ENCODE measurements at regions not wholly inside any gene's neighbourhood (a gene's known extent, or its start where the extent isn't known, plus 50 kb on each side); places are given as distances from the start of the nearest gene placed in this dataset.

DNA sequence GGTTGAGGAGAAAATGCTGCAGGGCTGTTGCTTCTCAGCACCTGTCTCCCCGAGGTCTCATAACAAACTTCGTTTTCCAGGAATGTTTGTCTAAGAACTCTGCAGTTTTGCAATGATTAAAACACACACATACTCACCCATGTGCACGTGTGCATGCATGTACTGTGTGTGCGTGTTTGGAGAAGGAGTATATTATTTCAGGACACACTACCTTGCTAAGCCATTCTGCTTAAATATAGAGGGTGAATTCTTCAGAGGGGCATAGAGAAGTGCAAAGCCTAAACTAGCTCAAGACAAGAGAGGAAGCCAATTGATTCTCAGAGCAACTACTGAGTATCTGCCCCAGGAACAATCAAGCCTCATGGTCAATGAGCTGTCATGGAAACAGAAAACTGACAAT, 298.4 kb upstream of the MGMT start:
- no peak overlapping the region for H3K4me2 ChIP-seq (ENCODE audit: low read depth, low read length, poor library complexity, severe bottlenecking)
- DNase-seq, result no peak
- no peak overlapping the region for H2AFZ ChIP-seq (ENCODE audit: low read length)
- no peaks in the 10 kb centered on the region for H3K9me2 ChIP-seq (replicated peaks; ENCODE audit: insufficient read depth, low read length)
- H3K4me1 ChIP-seq (ENCODE audit: low read length), result no peaks in the 10 kb centered on the region
- H3K36me3 ChIP-seq (ENCODE audit: insufficient read depth, low read length), result no peaks in the 10 kb centered on the region
- no peaks in the 10 kb centered on the region for H3K9me3 ChIP-seq (ENCODE audit: low read length)
- H3K27me3 ChIP-seq (ENCODE audit: low read length), result 0 out of 2 replicates have a peak, but pooled peaks cover 3% of the 10 kb centered on the region
- no peak overlapping the region for H3K27ac ChIP-seq (ENCODE audit: low read length)
- H3K79me2 ChIP-seq (ENCODE audit: low read length), result no peaks in the 10 kb centered on the region
- no peaks in the 10 kb centered on the region for H4K20me1 ChIP-seq (ENCODE audit: insufficient read depth, low read depth, low read length)
- H3K9ac ChIP-seq (ENCODE audit: low read length), result no peak overlapping the region
- no peak overlapping the region for H3K4me3 ChIP-seq (ENCODE audit: low read length)

DNA sequence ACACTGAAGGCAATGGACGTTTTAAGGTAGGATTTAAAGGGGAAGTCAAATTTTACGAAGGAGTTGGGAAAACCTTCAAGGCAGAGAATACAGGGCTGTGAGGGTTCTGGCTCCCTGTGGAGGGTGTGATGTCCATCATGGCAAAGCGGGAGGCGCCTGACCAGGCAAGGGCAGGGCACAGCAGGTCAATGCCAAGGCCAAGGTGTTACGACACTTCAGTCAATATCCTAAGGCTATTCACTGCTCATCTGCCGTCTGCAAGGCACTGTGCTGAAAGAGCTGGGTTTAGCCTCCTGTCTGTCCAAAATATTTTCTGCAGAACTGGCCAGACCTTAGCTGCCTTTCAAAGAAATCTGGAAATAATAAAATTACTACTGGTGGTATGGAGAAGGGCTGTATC, 297.9 kb upstream of the MGMT start:
- H3K27ac ChIP-seq (ENCODE audit: low read length), result no peak overlapping the region
- H3K9ac ChIP-seq (ENCODE audit: low read length), result no peak overlapping the region
- 0 out of 2 replicates have a peak, but pooled peaks cover 3% of the 10 kb centered on the region for H3K27me3 ChIP-seq (ENCODE audit: low read length)
- H3K9me2 ChIP-seq (replicated peaks; ENCODE audit: insufficient read depth, low read length), result no peaks in the 10 kb centered on the region
- H3K79me2 ChIP-seq (ENCODE audit: low read length), result no peaks in the 10 kb centered on the region
- no peak overlapping the region for H3K4me2 ChIP-seq (ENCODE audit: low read depth, low read length, poor library complexity, severe bottlenecking)
- H3K4me1 ChIP-seq (ENCODE audit: low read length), result no peaks in the 10 kb centered on the region
- no peaks in the 10 kb centered on the region for H3K9me3 ChIP-seq (ENCODE audit: low read length)
- no peaks in the 10 kb centered on the region for H3K36me3 ChIP-seq (ENCODE audit: insufficient read depth, low read length)
- H3K4me3 ChIP-seq (ENCODE audit: low read length), result no peak overlapping the region
- H2AFZ ChIP-seq (ENCODE audit: low read length), result no peak overlapping the region
- no peaks in the 10 kb centered on the region for H4K20me1 ChIP-seq (ENCODE audit: insufficient read depth, low read depth, low read length)
- DNase-seq, result no peak

DNA sequence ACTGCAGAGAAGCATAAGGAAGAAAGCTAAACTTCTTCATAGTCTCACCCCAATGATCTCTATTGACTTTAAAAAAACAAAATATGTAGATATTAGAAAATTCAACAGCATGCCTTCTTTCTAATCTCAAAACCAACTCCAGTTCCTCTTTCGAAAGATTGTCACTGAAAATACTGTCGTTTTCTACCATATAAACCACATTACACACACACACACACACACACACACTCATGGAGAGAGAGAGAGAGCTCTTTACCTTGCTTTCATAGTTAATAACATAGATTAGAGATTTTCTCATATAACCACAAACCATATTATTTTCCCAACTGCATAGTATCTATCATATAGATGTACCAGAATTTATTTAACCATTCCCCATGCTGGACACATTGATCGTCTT, 296.2 kb upstream of the MGMT start:
- Histone ChIP-seq H3K9me3 (ENCODE audit: low read length) (no peaks in the 10 kb centered on the region), H3K79me2 (ENCODE audit: low read length) (no peaks in the 10 kb centered on the region), H3K36me3 (ENCODE audit: insufficient read depth, low read length) (no peaks in the 10 kb centered on the region), H2AFZ (ENCODE audit: low read length) (no peak overlapping the region), H3K4me3 (ENCODE audit: low read length) (no peak overlapping the region), H4K20me1 (ENCODE audit: insufficient read depth, low read depth, low read length) (no peaks in the 10 kb centered on the region), H3K4me1 (ENCODE audit: low read length) (no peaks in the 10 kb centered on the region), H3K27ac (ENCODE audit: low read length) (no peak overlapping the region), H3K9ac (ENCODE audit: low read length) (no peak overlapping the region), H3K4me2 (ENCODE audit: low read depth, low read length, poor library complexity, severe bottlenecking) (no peak overlapping the region), H3K27me3 (ENCODE audit: low read length) (0 out of 2 replicates have a peak, but pooled peaks cover 3% of the 10 kb centered on the region), H3K9me2 (replicated peaks; ENCODE audit: insufficient read depth, low read length) (no peaks in the 10 kb centered on the region)
- no peak for DNase-seq

DNA sequence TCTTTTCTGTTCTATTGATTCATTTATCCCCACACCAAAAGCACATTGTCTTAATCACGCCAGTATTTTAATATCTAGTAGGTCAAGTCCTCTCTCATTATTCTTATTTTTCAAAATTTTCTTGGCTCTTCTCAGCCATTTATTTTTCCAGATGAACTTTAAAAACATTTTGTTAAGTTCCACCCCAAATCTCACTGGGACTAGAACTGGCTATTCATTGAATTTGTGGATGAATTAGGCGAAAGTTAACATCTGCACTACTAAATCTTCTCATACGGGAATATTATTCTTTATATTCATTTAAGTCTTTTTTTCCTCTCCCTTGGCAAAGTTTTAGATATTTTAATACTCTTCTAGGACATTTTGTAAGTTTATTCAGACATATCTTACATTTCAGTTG, 295.2 kb upstream of the MGMT start:
- Histone ChIP-seq H4K20me1 (ENCODE audit: insufficient read depth, low read depth, low read length) (no peaks in the 10 kb centered on the region), H3K4me3 (ENCODE audit: low read length) (no peak overlapping the region), H3K9me3 (ENCODE audit: low read length) (no peaks in the 10 kb centered on the region), H3K27ac (ENCODE audit: low read length) (no peak overlapping the region), H3K9me2 (replicated peaks; ENCODE audit: insufficient read depth, low read length) (no peaks in the 10 kb centered on the region), H3K9ac (ENCODE audit: low read length) (no peak overlapping the region), H3K4me1 (ENCODE audit: low read length) (no peaks in the 10 kb centered on the region), H3K36me3 (ENCODE audit: insufficient read depth, low read length) (no peaks in the 10 kb centered on the region), H3K27me3 (ENCODE audit: low read length) (0 out of 2 replicates have a peak, but pooled peaks cover 3% of the 10 kb centered on the region), H2AFZ (ENCODE audit: low read length) (no peak overlapping the region), H3K79me2 (ENCODE audit: low read length) (no peaks in the 10 kb centered on the region), H3K4me2 (ENCODE audit: low read depth, low read length, poor library complexity, severe bottlenecking) (no peak overlapping the region)
- DNase-seq, result no peak

DNA sequence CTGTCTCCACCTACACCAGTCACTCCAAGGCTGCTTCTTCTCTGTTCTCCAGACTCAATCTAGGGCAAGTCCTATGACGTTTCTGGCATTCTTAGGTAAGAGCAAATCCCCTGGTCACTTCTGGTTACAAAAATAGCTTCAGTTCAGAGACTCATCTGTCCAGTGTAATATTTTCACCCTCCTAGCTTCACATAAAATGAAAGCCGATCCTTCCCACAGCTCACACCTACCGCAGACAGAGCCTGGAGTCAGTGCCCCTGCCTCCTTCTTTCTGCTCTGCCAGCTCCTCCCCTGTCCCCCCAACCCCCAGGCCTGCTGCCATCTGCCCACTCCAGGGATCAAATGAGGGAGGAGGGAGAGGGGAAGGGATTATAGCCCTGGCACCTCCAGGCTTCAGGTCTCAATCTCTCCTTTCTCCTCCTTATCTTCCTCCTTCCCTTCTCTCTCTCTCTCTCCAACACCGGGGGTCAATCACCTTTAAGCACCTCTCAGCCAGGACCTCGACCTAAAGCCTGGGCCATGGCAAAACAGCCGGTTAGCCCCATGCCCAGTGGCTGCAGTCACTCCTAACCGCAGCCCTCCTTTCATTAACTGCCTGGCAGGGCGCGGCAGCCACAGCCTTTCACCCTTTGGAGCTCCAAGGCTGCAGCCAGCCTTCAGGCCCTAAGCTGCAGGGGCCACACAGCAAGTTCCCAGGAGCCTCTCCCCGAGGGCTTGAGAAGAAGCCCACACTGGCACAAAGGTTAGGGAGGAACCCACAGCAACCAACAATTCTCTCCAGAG, 292.6 kb upstream of the MGMT start:
- Histone ChIP-seq H3K27ac (ENCODE audit: low read length) (no peak overlapping the region), H3K36me3 (ENCODE audit: insufficient read depth, low read length) (no peaks in the 10 kb centered on the region), H2AFZ (ENCODE audit: low read length) (no peak overlapping the region), H3K4me1 (ENCODE audit: low read length) (no peaks in the 10 kb centered on the region), H3K9ac (ENCODE audit: low read length) (no peak overlapping the region), H3K4me3 (ENCODE audit: low read length) (no peak overlapping the region), H3K4me2 (ENCODE audit: low read depth, low read length, poor library complexity, severe bottlenecking) (no peak overlapping the region), H3K79me2 (ENCODE audit: low read length) (no peaks in the 10 kb centered on the region), H3K27me3 (ENCODE audit: low read length) (0 out of 2 replicates have a peak, but pooled peaks cover 3% of the 10 kb centered on the region), H4K20me1 (ENCODE audit: insufficient read depth, low read depth, low read length) (no peaks in the 10 kb centered on the region), H3K9me2 (replicated peaks; ENCODE audit: insufficient read depth, low read length) (no peaks in the 10 kb centered on the region), H3K9me3 (ENCODE audit: low read length) (no peaks in the 10 kb centered on the region)
- DNase-seq, result no peak

DNA sequence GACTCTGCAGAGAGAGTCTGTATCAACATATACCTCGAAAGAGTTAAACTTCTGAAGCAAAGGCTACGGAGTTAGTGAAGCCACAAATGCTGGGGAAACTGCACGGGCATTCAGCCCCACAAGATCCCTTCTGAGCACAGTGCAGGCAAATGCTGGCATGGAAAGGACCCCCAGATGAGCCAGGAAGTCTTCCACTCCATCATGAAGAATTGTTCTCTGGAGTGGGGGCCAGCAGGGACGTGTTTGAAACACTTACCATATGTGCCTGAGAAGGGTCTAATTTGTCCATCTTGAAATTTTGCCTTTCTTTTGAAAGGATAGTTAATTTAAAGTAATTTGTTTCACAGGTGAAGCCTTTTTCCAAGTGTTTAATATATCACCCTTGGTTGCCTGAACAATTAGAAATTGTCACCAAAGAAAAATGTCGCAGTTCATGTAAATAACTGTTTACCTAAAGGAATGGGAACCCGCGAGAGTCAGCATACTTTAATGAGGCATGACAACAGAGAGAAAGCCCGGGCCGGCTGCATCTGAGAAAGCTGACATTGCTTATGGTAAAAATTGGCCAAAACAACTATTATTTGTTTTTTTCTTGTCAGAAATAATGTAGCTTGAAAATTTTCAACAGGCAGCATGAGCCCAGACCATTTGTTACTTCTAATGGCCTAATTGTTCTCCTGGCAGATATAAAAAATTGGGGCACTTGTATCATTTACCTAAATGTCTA, 287.6 kb upstream of the MGMT start:
- no peaks in the 10 kb centered on the region for H3K36me3 ChIP-seq (ENCODE audit: insufficient read depth, low read length)
- DNase-seq, result no peak
- H3K4me3 ChIP-seq (ENCODE audit: low read length), result no peak overlapping the region
- no peaks in the 10 kb centered on the region for H3K9me3 ChIP-seq (ENCODE audit: low read length)
- H3K27me3 ChIP-seq (ENCODE audit: low read length), result no peaks in the 10 kb centered on the region
- H3K4me2 ChIP-seq (ENCODE audit: low read depth, low read length, poor library complexity, severe bottlenecking), result no peak overlapping the region
- H3K79me2 ChIP-seq (ENCODE audit: low read length), result no peaks in the 10 kb centered on the region
- H4K20me1 ChIP-seq (ENCODE audit: insufficient read depth, low read depth, low read length), result no peaks in the 10 kb centered on the region
- no peak overlapping the region for H3K9ac ChIP-seq (ENCODE audit: low read length)
- no peak overlapping the region for H3K27ac ChIP-seq (ENCODE audit: low read length)
- H3K9me2 ChIP-seq (replicated peaks; ENCODE audit: insufficient read depth, low read length), result no peaks in the 10 kb centered on the region
- H3K4me1 ChIP-seq (ENCODE audit: low read length), result no peaks in the 10 kb centered on the region
- no peak overlapping the region for H2AFZ ChIP-seq (ENCODE audit: low read length)

DNA sequence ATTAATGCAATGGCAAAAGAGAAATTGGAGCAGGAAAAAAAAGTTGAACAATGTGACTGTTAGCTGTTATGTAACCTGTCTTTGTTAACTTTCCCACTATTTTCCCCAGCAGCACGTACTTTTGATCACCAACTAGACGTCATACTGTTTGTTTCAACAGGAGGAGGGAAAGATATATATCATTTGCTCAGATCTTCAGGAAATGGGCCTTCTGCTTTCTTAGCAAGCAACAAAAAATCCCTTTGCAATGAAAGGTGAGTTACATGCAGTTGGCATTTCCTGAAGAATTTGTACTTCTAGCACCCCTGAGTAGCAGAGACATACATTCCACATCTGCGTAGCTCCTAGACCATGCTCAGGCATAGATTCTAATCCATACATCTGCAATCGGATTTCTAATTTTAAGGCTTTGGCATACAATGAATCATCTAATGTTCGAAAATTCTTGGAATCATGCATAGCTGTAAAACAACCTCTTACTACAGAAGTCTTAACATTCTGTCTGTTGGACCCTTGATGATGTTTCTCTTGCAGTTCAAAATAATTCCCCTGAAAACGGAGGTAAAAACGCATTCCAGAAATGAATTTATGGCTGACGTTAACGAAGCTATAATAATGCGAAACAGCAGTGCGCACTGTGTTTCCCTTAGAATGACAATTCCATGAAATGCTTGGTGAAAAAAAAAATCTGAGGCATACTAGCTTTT, 286.9 kb upstream of the MGMT start:
- Histone ChIP-seq H3K27me3 (ENCODE audit: low read length) (no peaks in the 10 kb centered on the region), H3K27ac (ENCODE audit: low read length) (no peak overlapping the region), H3K4me3 (ENCODE audit: low read length) (no peak overlapping the region), H3K4me1 (ENCODE audit: low read length) (no peaks in the 10 kb centered on the region), H3K9me2 (replicated peaks; ENCODE audit: insufficient read depth, low read length) (no peaks in the 10 kb centered on the region), H4K20me1 (ENCODE audit: insufficient read depth, low read depth, low read length) (no peaks in the 10 kb centered on the region), H3K9me3 (ENCODE audit: low read length) (no peaks in the 10 kb centered on the region), H3K4me2 (ENCODE audit: low read depth, low read length, poor library complexity, severe bottlenecking) (no peak overlapping the region), H2AFZ (ENCODE audit: low read length) (no peak overlapping the region), H3K36me3 (ENCODE audit: insufficient read depth, low read length) (no peaks in the 10 kb centered on the region), H3K79me2 (ENCODE audit: low read length) (no peaks in the 10 kb centered on the region), H3K9ac (ENCODE audit: low read length) (no peak overlapping the region)
- DNase-seq, result no peak

DNA sequence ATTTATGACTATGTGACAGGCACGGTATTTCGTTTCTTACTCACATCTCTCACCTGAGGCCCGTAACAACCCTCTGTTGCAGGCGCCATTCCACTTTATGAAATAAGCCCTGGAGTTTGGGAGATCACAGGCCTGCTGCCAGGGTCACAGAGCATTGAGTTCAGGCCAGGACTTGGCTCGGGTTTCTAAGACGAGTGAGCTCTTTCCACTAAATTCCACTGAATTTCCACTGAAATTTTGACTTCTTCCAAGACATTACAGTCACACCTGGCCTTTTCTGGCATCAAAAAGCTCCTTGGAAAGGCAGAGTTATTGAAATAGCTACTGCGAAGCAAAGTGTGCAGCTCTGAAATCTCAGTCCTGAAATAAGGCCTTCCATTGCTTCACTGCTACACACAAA, 282.8 kb upstream of the MGMT start:
- no peak overlapping the region for H3K27ac ChIP-seq (ENCODE audit: low read length)
- H3K36me3 ChIP-seq (ENCODE audit: insufficient read depth, low read length), result no peaks in the 10 kb centered on the region
- DNase-seq, result no peak
- H3K9ac ChIP-seq (ENCODE audit: low read length), result no peak overlapping the region
- no peaks in the 10 kb centered on the region; the same call in 1 of the 2 replicates for H3K9me2 ChIP-seq (replicated peaks; ENCODE audit: insufficient read depth, low read length)
- H3K27me3 ChIP-seq (ENCODE audit: low read length), result no peaks in the 10 kb centered on the region
- no peak overlapping the region for H2AFZ ChIP-seq (ENCODE audit: low read length)
- no peaks in the 10 kb centered on the region for H3K9me3 ChIP-seq (ENCODE audit: low read length)
- H3K4me3 ChIP-seq (ENCODE audit: low read length), result no peak overlapping the region
- no peak overlapping the region for H3K4me2 ChIP-seq (ENCODE audit: low read depth, low read length, poor library complexity, severe bottlenecking)
- H4K20me1 ChIP-seq (ENCODE audit: insufficient read depth, low read depth, low read length), result no peaks in the 10 kb centered on the region
- no peaks in the 10 kb centered on the region for H3K4me1 ChIP-seq (ENCODE audit: low read length)
- no peaks in the 10 kb centered on the region for H3K79me2 ChIP-seq (ENCODE audit: low read length)
